SU-DHL-6 (cell line): ENCODE measurements at regions not wholly inside any gene's neighbourhood (a gene's known extent, or its start where the extent isn't known, plus 50 kb on each side); places are given as distances from the start of the nearest gene placed in this dataset.

Experiments
- EZH2phosphoT487 ChIP-seq: fragments of 200-600 bp; sonication (generic), shearing (Covaris generic); conservative IDR thresholded peaks from 2 replicates; pipeline ENCODE4 v1.6.1; 2018; ENCODE audit warnings: mild to moderate bottlenecking, antibody characterized with exemption, low read length, moderate library complexity, mixed read lengths
- TF ChIP-seq, protein P1 (sequence below): fragments of 200-600 bp; sonication (generic); IDR thresholded peaks from one replicate; pipeline ENCODE4 v1.5.1; 2017; ENCODE audit warnings: antibody characterized with exemption, mild to moderate bottlenecking, low read length, moderate library complexity; ENCODE audit not compliant: insufficient read depth, poor library complexity, severe bottlenecking

GRCh38 chr17:52546990-52547389 is 388.5 kb upstream of the CA10 start:
- TF ChIP-seq, protein P1, sequence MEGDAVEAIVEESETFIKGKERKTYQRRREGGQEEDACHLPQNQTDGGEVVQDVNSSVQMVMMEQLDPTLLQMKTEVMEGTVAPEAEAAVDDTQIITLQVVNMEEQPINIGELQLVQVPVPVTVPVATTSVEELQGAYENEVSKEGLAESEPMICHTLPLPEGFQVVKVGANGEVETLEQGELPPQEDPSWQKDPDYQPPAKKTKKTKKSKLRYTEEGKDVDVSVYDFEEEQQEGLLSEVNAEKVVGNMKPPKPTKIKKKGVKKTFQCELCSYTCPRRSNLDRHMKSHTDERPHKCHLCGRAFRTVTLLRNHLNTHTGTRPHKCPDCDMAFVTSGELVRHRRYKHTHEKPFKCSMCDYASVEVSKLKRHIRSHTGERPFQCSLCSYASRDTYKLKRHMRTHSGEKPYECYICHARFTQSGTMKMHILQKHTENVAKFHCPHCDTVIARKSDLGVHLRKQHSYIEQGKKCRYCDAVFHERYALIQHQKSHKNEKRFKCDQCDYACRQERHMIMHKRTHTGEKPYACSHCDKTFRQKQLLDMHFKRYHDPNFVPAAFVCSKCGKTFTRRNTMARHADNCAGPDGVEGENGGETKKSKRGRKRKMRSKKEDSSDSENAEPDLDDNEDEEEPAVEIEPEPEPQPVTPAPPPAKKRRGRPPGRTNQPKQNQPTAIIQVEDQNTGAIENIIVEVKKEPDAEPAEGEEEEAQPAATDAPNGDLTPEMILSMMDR: no peak
- no peak for TF ChIP-seq EZH2phosphoT487
